Stimulated activated CD4-positive, alpha-beta T cell treated with anti-CD3 and anti-CD28 coated beads, Interleukin-12 subunit alpha, Interleukin-12 subunit beta, amount 100 ng/mL, for 48 hours (primary cell): ENCODE measurements at regions not wholly inside any gene's neighbourhood (a gene's known extent, or its start where the extent isn't known, plus 50 kb on each side); places are given as distances from the start of the nearest gene placed in this dataset.
A peak's percentile ranks its signal among the peaks of the same experiment; 100 is the strongest.
"Not testable (repeated sequence)": the region's sequence is repeated elsewhere in the genome, so short reads cannot be mapped to it uniquely, and the experiment has no call there.

Experiments
- DNase-seq, 3 donors: peaks; one replicate each; pipeline ENCODE4 v3.0.0-alpha.2; 2020; ENCODE audit warnings: low read depth in 2 of 3, low spot score in 1 of 3

DNA sequence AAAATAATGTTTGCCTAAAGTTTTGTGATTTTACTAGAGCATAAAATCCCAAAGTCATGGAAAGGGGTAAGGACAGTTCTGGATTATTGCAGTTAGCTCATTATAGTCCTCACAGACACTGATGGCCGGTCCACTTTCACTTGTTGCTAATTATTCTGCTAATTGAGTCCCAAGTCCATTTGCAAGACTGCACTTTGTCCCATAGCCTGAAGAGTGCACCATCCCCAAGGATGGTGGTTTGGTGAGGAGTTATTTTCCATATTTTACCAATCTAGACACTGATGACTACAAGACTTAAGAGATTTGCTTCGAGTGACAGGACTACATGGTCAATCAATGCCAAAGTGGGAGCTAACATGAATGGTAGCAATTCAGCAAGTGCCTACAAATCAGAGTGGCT, 181.8 kb upstream of the CACNA2D1 start:
- DNase-seq, result no peak

DNA sequence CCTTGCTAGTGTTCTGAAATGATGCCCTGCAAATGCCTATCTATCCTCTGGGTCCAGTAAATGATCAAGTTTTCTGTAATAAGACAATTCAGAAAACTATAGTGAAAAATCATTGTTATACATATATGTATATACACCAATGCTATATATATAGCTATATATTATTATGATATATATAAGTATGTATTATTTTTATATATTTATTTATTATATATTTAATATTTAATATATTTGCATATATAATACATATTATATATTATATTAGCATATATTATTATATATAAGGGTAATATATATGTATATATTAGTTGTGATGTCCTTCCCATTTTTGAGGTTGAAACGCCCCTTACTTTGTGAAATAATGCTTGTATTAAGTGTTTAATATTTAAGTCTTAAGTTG, 181.4 kb upstream of the CACNA2D1 start:
- no peak for DNase-seq

DNA sequence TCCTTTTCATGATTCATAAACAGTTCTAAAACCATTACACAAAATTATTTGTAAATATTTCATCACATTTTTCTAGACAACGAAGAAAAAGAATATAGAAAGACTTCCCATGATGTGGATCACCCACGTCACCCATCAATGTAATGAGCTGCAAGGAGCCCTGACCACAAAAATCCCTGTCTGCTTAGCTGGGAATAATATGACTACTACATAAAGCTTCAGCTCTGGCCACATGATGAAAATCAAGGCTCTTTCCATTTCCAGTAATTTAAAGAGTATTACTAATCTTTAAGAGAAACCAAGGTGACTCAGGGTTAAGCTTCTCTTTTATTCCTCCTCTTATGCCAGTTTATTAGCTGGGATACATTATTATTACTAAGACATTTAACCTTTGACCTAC, 180.8 kb upstream of the CACNA2D1 start:
- no peak for DNase-seq

DNA sequence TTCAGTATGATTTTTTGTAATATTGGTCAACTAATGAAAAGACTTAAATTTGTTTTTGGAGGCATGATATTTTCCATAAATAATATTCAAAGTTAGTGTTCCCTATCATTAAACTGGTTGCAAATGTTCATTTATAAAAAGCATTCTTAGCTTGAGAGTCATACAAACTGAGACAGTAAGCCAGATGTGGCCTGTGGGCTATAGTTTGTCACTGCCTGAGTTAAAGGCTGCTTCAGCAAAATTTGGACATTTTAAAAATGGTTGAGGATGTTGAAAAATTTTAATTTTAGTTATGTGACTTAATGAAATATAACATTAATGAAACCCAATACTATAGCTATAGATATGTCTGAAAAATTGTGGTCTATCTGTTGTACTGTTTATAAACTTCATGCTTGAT, 180.2 kb upstream of the CACNA2D1 start:
- DNase-seq, result no peak

DNA sequence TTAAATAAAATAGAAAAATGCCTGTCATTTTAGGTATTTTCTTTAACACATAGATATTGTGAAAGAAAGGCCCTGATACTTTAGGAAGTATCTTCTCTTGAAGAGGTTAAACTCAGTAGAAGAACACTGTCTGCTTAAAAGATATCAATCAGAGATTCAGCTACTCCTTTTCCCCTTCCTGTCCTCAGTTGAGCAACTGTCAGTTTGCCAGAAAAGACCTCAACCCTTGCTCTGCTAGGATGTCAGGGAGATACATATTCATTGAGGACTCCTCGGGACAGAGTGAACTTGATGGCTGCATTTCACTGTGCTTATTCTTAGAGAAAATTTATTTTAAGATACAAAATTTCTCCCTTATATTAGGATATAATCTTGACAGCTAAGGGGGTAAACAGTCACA, 173.6 kb upstream of the CACNA2D1 start:
- DNase-seq, result no peak

DNA sequence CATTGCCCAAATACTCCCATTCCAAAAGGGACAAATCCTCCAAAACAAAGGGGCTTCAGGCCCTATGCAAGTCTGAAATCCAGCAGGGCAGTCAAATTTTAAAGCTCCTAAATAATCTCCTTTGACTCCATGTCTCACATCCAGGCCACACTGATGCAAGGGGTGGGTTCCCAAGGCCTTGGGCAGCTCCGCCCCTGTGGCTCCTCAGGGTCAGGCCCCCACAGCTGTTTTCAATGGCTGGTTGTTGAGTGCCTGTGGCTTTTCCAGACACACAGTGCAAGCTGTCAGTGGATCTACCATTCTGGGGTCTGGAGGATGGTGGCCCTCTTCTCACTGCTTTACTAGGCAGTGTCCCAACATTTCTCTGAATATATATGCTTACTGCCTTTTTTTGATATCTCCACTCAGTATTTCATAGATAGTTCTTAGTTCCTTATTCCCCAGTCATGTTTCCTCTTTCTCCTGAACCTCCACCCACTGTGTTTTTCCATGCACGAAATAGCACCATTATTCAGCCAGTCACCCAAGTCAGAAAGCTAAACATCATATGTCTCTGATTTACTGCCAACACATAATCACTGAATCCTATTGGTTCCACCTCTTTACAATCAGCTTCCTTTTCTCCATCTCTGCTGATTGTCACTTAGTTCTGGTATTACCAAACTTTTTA, 172.6 kb upstream of the CACNA2D1 start:
- no peak for DNase-seq

DNA sequence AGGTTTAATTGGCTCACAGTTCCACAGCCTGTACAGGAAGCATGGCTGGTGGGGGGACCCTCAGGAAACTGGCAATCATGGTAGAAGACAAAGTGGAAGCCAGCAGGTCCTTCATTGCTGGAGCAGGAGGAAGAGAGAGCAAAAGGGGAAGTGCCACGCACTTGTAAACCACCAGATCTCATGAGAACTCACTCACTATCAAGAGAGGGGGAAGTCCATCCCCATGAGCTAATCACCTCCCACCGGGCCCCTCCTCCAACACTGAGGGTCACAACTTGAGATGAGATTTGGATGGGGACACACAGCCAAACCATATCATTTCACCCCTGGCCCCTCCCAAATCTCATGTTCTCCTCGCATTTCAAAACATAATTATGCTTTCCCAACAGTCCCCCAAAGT, 171.9 kb upstream of the CACNA2D1 start:
- no peak for DNase-seq

DNA sequence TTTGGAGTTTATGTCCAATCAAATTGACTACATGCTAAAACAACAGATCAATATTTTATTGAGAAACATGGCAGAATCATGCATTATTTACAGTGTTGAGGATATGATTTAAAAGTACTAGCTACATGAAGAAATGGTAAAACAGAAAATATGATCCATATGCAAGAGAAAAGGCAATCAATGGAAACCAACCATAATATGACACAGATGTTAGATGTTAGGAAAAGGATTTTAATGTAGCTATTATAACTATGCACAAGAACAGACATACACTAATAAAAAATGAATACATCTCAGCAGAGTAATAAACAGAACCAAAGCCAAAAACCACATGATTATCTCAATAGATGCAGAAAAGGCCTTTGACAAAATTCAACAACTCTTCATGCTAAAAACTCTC, 166.2 kb upstream of the CACNA2D1 start:
- no peak for DNase-seq

DNA sequence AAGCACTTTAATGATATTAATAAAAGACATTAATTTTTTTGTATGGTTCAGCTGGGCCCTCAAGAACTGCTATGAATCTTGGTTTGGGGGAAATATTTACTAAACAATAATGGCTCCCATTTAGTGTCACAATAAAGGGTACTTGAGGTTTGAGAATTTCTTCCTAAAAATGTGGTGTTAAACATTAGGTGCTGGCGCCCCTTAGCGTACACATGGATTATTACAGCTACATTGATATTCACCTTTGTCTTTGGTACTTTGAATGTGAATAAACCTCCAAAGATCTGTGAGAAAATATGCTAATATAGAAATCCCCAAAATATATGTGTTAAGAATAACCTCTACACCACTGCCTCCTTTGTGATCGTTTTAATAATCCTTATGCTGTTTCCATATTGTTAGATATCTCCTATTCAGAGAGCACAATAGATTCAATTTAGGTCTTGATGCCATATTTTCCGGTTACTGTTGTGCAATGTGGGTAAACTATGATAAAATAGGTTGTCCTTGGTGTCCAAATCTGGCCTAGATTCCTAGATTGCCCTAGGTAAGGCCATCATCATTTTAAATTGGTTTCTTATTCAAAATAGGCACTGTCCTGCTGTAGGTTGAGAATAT, 161.8 kb upstream of the CACNA2D1 start:
- no peak for DNase-seq

DNA sequence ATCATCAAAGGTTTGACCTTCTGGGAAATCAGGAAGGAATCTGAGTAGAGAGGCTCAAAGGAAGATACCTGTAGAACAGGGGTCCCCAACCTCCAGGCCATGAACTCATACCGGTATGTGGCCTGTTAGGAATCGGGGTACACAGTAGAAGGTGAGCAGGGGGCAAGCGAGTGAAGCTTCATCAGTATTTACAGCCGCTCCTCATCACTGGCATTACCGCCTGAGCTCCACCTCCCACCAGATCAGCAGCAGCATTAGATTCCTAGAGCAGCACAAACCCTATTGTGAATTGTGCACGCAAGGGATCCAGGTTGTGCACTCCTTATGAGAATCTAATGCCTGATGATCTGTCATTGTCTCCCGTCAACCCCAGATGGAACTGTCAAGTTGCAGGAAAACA, 158.5 kb upstream of the CACNA2D1 start:
- no peak for DNase-seq

DNA sequence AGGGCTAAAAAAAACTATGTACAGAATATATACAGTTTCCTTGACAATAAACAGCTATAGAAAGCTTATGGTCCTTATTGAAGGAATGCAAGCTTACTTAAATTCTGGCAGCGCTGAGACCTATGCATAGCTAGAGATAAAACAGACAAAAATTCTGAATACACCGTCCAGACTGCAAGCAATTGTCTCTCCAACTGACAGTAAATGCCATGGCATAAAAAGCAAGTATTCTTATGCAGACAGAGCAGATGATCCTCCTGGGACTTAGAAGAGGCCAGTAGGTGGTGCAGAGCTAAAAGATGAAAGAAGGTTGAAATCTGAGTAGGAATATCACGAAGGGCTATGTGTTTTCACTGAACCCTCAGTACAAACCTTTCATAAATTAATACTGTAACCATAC, 157.0 kb upstream of the CACNA2D1 start:
- DNase-seq, result no peak

DNA sequence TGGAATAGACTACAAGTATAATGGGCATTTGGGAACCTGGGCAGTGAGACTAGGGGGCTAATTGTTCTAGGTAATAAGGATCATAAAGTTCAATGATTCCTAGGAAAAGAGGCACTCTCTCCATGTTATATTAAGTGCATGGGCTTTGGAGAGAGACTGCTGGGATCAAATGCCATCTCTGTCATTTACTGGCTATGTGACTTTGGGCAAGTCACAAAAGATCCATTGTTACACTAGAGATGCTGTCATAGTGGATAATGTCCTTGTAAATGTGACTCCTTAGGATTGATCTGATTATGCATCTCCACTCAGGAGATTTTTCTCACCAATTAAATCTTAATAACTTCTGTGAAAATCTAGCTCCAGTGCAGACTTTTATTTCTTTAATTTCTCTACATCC, 156.3 kb upstream of the CACNA2D1 start:
- DNase-seq, result no peak

DNA sequence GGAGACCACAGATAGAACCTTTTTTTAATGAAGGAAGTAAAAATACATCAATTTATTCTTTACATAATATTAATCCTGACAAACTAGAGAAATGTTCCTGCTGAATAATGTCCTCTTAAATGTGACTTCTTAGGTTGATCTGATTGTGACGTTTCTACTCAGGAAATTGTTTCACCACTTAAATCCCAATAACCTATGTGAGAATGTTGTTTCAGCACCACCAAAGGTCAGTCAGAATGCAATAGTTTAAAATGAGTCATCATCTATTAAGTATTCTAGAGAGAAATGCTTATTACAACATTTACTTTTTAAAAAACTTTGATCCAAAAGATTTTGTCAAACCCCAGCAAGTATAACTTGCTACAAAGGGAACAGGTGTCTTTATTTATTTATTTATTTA, 155.4 kb upstream of the CACNA2D1 start:
- no peak for DNase-seq

DNA sequence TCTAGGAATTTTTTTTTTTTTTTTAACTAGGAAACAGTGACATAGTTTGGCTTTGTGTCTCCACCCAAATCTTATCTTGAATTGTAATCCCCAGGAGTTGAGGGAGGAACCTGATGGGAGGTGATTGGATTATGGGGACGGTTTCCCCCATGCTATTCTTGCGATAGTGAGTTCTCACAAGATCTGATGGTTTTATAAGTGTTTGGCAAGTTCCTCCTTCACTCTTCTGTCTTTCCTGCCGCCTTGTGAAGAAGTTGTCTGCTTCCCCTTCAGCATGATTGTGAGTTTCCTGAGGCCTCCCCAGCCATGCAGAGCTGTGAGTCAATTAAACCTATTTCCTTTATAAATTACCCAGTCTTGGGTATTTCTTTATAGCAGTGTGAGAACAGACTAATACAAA, 152.2 kb upstream of the CACNA2D1 start:
- not testable (repeated sequence) for DNase-seq

DNA sequence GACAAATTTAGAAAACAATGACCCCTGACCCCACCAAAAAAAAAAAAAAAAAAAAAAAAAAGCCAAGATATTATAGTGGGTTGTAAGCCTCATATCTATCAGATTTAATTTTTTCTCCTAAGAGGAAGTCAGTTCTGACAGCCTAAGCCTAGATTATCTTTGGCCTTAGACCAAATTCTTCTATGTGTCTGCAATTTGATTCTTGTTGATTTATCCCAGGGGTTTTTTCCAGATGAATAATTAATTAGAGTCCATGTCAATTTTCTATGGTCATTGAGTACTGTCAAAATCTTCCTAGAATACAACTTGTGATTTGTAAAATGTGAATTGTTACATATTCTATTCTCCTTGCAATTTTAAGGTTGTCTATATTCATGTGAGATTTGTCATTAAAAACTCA, 151.6 kb upstream of the CACNA2D1 start:
- DNase-seq, result no peak

DNA sequence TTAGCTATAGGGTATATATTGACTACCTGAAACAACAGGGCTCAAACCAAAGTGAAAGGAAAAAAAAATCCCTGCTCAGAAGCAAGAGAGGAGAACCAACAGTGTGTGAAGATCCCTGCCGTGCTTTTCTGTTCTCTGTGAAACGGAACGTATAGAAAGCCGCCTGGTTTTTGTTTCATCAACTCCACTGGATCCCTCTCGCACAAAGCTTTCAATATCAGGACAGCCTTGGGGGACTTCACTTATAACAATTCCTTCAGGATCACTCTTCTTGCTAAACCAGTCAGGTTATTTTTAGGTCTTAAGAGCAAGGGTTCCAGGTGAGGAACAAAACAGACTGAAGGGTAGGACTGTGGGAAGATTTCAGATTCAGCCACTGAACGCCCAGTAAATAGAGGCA, 151.1 kb upstream of the CACNA2D1 start:
- no peak for DNase-seq

DNA sequence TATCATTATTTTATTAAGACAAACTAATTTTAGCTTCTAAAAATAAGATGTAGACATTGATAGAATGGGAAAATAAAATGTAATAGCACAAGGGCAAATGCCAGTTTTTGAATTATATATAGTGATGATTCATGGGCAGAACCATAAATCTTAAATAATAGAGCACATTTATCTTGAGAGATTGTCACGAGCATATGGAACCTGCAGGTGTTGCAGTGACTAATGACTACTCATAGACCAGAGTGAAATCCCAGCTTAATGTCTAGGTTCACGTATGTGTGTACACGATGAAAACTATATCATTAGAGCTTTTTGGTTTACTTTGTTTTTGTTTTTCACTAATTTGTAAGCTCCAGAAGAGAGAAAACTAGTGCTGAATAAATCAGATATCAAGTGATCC, 150.2 kb upstream of the CACNA2D1 start:
- DNase-seq, result no peak

DNA sequence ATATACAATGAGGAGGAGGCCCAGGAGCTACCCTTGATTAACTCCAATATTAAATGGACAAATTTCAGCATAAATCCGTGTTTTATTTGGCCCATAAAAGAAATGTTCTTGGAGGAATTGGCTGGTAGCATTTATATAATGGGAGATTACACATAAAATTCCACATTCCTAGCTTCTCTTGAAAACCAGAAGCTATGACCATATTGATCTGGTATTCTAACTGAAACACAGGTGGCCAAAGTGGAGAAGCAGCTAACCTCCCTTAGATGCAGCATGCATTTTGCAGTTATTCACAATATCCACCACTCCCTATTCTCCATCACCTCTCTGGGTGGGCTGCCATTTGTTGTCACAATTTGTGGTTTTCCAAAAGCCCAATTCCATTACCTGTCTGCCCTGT, 148.8 kb upstream of the CACNA2D1 start:
- DNase-seq, result no peak

DNA sequence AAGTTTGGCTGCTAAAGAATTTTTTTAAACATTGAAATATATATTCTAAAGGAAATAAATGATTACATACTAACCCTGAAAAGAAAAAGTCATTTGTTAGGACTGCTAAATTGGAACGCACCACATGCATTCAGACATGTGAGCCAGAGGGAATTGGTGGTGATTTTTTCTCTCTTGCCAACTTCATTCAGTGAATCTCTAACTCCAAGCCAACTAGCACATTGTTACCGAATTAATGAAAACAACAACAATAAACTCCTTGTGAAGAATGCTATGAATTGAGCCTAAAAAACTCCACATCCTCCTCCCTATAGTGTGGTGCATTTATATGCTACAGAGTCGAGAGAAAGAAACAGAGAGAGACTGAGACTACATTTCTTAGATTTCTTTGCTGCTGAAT, 135.5 kb upstream of the CACNA2D1 start:
- no peak for DNase-seq

DNA sequence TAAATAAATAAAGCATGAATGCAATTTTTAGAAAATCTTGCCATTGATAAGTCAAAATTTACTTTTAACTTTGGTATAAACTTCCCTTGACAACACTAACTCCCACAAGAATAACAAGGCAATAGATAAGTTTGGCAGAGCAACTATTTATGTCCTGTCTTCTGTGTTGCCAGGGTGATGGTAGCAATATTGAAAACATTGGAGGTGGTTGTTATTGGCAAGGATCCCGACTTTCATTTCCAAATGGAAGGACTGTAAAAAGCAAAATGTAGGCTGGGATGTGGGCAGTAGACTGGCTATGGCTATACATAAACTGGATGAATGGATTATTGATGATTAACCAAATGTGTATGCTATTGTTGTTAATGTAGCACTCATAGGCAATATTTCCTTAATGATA, 134.9 kb upstream of the CACNA2D1 start:
- DNase-seq, result no peak

DNA sequence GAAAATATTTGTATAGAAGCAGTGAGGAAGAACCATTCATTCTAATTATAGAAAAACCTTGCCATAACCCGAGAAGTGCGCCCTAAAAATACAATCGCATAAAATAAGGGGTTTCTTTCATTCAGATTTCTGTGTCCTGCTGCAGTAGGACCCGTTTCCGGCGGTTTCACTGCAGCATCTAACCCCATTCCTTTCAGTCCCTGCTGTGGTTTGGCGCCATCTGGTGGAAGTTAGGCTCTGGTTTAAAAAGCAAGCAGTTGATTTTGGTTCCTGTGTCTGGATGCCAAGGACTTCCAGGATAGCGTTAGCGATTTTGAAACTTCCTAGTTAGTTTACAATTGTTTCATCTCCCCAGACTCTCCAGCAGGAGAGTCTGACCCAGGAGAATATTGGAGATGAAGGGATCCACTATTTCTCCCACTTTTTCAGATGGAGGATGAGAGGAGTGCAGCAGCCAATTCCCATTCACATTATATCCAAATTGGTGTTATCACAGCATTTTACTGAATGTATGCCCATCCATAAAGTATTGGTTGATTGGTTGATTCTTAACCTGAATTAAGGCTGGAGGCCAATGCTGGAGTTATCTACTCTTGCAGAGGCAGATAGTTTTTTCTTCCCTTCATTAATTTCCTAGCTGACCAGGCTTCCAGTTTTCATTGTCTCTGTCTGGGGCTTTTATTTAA, 128.8 kb upstream of the CACNA2D1 start:
- peak; percentile 35 to 69 (median 55) for DNase-seq

DNA sequence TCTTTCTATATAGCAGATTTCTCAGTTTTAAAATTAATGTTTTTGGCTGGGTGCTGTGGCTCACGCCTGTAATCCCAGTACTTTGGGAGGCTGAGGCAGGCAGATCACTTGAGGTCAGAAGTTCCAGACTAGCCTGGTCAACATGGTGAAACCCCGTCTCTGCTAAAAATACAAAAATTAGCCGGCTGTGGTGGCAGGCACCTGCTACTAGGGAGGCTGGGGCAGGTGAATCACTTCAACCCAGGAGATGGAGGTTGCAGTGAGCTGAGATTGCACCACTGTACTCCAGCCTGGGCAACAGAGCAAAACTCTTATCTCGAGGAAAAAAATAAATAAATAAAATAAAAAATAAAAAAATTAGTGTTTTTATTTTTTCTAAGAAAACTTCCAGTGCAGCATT, 127.5 kb upstream of the CACNA2D1 start:
- DNase-seq, result not testable (repeated sequence)

DNA sequence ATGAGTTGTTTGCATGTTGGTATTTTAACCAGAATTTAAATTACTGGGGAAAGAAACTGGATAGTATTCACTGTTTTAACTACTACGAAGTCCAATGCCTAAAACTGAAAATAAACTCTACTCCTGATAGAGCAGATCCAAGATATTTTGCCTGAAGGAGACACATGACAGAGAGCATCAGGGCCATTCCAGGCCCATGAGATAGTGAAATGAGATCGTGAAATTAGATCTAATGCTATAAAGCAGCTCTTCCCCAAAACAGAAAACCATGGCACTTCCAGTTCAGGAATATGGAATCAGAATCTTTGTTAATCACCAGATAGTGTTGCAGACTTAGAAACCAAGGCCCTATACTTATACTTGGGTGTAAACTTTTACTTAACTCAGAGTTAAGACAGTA, 124.3 kb upstream of the CACNA2D1 start:
- DNase-seq, result no peak
